Liver (tissue), 8 donors: ENCODE measurements at regions not wholly inside any gene's neighbourhood (a gene's known extent, or its start where the extent isn't known, plus 50 kb on each side); places are given as distances from the start of the nearest gene placed in this dataset.

ENCODE experiments used
- DNase-seq: peaks from one replicate; pipeline ENCODE4 v3.0.0-alpha.2; 2017; ENCODE audit warnings: low spot score
- H3K27ac ChIP-seq, 2 donors: one replicate each; pipeline ENCODE4 v1.7.0; 2013; ENCODE audit warnings: inconsistent platforms in 2 of 2, low read length in 2 of 2, control low read depth in 1 of 2, low read depth in 1 of 2, mild to moderate bottlenecking in 1 of 2
- H3K27me3 ChIP-seq, 4 donors: one replicate each; pipeline versions ENCODE4 v1.6.1 to v1.7.0; 2013; ENCODE audit warnings: low read length in 3 of 4, inconsistent platforms in 1 of 4, mild to moderate bottlenecking in 1 of 4, moderate library complexity in 1 of 4; ENCODE audit not compliant: control insufficient read depth in 4 of 4, insufficient read depth in 4 of 4
- H3K36me3 ChIP-seq, 4 donors: one replicate each; pipeline versions ENCODE4 v1.6.1 to v1.7.0; 2013; ENCODE audit warnings: low read length in 3 of 4, mild to moderate bottlenecking in 3 of 4, low read depth in 1 of 4, moderate library complexity in 1 of 4; ENCODE audit not compliant: control insufficient read depth in 4 of 4, insufficient read depth in 3 of 4
- H3K4me1 ChIP-seq, 4 donors: one replicate each; pipeline versions ENCODE4 v1.6.1 to v1.7.0; 2013; ENCODE audit warnings: low read length in 3 of 4, mild to moderate bottlenecking in 3 of 4, moderate library complexity in 1 of 4; ENCODE audit not compliant: control insufficient read depth in 4 of 4, insufficient read depth in 4 of 4
- H3K4me3 ChIP-seq, 3 donors: one replicate each; pipeline versions ENCODE4 v1.6.1 to v1.7.0; 2013; ENCODE audit warnings: low read length in 3 of 3, control low read depth in 1 of 3, low read depth in 1 of 3, mild to moderate bottlenecking in 1 of 3
- H3K9ac ChIP-seq, 2 donors: one replicate each; pipeline ENCODE4 v1.7.0; 2013; ENCODE audit warnings: low read length in 2 of 2, mild to moderate bottlenecking in 2 of 2, moderate library complexity in 2 of 2, control low read depth in 1 of 2, low read depth in 1 of 2
- H3K9me3 ChIP-seq, 4 donors: one replicate each; pipeline versions ENCODE4 v1.6.1 to v1.7.0; 2013; ENCODE audit warnings: low read length in 3 of 4; ENCODE audit not compliant: control insufficient read depth in 4 of 4
- ATF3 ChIP-seq: IDR thresholded peaks from 2 replicates; pipeline ENCODE4 v1.6.1; 2016; ENCODE audit warnings: antibody characterized with exemption
- CTCF ChIP-seq: fragments of 150-350 bp; IDR thresholded peaks from 2 replicates; pipeline ENCODE4 v1.5.1; 2017; ENCODE audit warnings: improper control_type of control experiment, low read depth, low read length; ENCODE audit not compliant: missing input control
- EGR1 ChIP-seq, 2 donors: IDR thresholded peaks; 2 replicates each; pipeline ENCODE4 v1.6.1; 2016 to 2018; ENCODE audit warnings: antibody characterized with exemption in 2 of 2, low read depth in 2 of 2
- FOXA1 ChIP-seq: IDR thresholded peaks from 2 replicates; pipeline ENCODE4 v1.6.1; 2016; ENCODE audit warnings: antibody characterized with exemption
- FOXA2 ChIP-seq: IDR thresholded peaks from 2 replicates; pipeline ENCODE4 v1.6.1; 2016; ENCODE audit warnings: antibody characterized with exemption
- GABPA ChIP-seq, 2 donors: IDR thresholded peaks in 1 of 2; conservative IDR thresholded peaks in 1 of 2; 2 replicates each; pipeline ENCODE4 v1.6.1; 2016; ENCODE audit warnings: antibody characterized with exemption in 2 of 2, mild to moderate bottlenecking in 1 of 2, moderate library complexity in 1 of 2
- HNF4A ChIP-seq, 2 donors: conservative IDR thresholded peaks; 2 replicates each; pipeline ENCODE4 v1.6.1; 2016; ENCODE audit warnings: antibody characterized with exemption in 2 of 2, mild to moderate bottlenecking in 2 of 2
- MAX ChIP-seq: IDR thresholded peaks from 2 replicates; pipeline ENCODE4 v1.6.1; 2016; ENCODE audit warnings: antibody characterized with exemption
- RAD21 ChIP-seq, 2 donors: IDR thresholded peaks; 2 replicates each; pipeline ENCODE4 v1.6.1; 2016; ENCODE audit warnings: antibody characterized with exemption in 2 of 2, mild to moderate bottlenecking in 2 of 2
- REST ChIP-seq: IDR thresholded peaks from 2 replicates; pipeline ENCODE4 v1.6.1; 2016; ENCODE audit warnings: antibody characterized with exemption, mild to moderate bottlenecking
- SP1 ChIP-seq: IDR thresholded peaks from 2 replicates; pipeline ENCODE4 v1.6.1; 2018; ENCODE audit warnings: antibody characterized with exemption, mild to moderate bottlenecking
- TAF1 ChIP-seq: conservative IDR thresholded peaks from 2 replicates; pipeline ENCODE4 v1.6.1; 2016; ENCODE audit warnings: antibody characterized with exemption, mild to moderate bottlenecking
- ZBTB33 ChIP-seq: IDR thresholded peaks from 2 replicates; pipeline ENCODE4 v1.6.1; 2016; ENCODE audit warnings: antibody characterized with exemption
- WGBS: extraction: QIAGEN DNeasy Blood & Tissue Kit; methylation state at CpG from one replicate; pipeline ENCODE4 v1.1.7; 2013; 5-methylcytosine and 5-hydroxymethylcytosine counted together
- donor health status: healthy.
- donor health status: healthy.
- donor health status: healthy.
- donor health status: healthy.
- donor health status: healthy.

GRCh38 chr6:15132167-15132566, 113.7 kb upstream of the JARID2 start (continued):
- TF ChIP-seq REST (no peak), FOXA2 (no peak), ATF3 (no peak)

GRCh38 chr6:15132854-15133670, 112.8 kb upstream of the JARID2 start:
- Histone ChIP-seq H3K36me3 (no peaks in the 10 kb centered on the region), H3K27ac (no peak overlapping the region), H3K27me3 (no peaks in the 10 kb centered on the region), H3K4me1 (no peaks in the 10 kb centered on the region), H3K9ac (no peak overlapping the region), H3K4me3 (no peak overlapping the region), H3K9me3 (no peaks in the 10 kb centered on the region)
- DNase-seq: no peak
- 79% methylated on average over 8 of the region's 8 CpGs for WGBS
- no peak for TF ChIP-seq CTCF
- TF ChIP-seq EGR1 (IDR thresholded peaks at IDR 0.05; ENCODE audit: low read depth in 2 of 2): no peak
- TF ChIP-seq TAF1: no peak
- no peak for TF ChIP-seq SP1
- no peak for TF ChIP-seq HNF4A (conservative IDR thresholded peaks at IDR 0.05)
- no peak for TF ChIP-seq MAX
- TF ChIP-seq ATF3: no peak
- no peak for TF ChIP-seq FOXA2
- no peak for TF ChIP-seq RAD21 (IDR thresholded peaks at IDR 0.05)

GRCh38 chr6:15137086-15137485, 108.8 kb upstream of the JARID2 start:
- no peaks in the 10 kb centered on the region for H3K36me3 ChIP-seq
- no peak overlapping the region for H3K9ac ChIP-seq
- TF ChIP-seq FOXA1 (no peak), GABPA (IDR thresholded peaks at IDR 0.05 in 1 of 2, conservative IDR thresholded peaks at IDR 0.05 in 1 of 2) (no peak), ZBTB33 (no peak), EGR1 (IDR thresholded peaks at IDR 0.05; ENCODE audit: low read depth in 2 of 2) (no peak), MAX (no peak), TAF1 (no peak), ATF3 (no peak)
- H3K27ac ChIP-seq: no peak overlapping the region
- no peak overlapping the region for H3K4me3 ChIP-seq
- 100% methylated on average over 1 of the region's 1 CpG for WGBS
- H3K9me3 ChIP-seq: no peaks in the 10 kb centered on the region
- DNase-seq: no peak
- no peaks in the 10 kb centered on the region for H3K27me3 ChIP-seq
- H3K4me1 ChIP-seq: no peaks in the 10 kb centered on the region
